Fibroblast of lung (primary cell): ENCODE measurements at regions not wholly inside any gene's neighbourhood (a gene's known extent, or its start where the extent isn't known, plus 50 kb on each side); places are given as distances from the start of the nearest gene placed in this dataset.

ENCODE experiments used
- EZH2 ChIP-seq: IDR thresholded peaks from 2 replicates; pipeline ENCODE4 v1.5.1; 2012; ENCODE audit warnings: low read length, control low read depth, mild to moderate bottlenecking; ENCODE audit errors: missing control alignments
- TF ChIP-seq, protein P1 (sequence below), 2 donors: IDR thresholded peaks in 1 of 2; conservative IDR thresholded peaks in 1 of 2; 1 replicate in 1 of 2; 2 replicates in 1 of 2; pipeline ENCODE4 v1.5.1; 2011 to 2012; ENCODE audit warnings: low read length in 2 of 2, control low read depth in 1 of 2, inconsistent platforms in 1 of 2, low read depth in 1 of 2, mild to moderate bottlenecking in 1 of 2

DNA sequence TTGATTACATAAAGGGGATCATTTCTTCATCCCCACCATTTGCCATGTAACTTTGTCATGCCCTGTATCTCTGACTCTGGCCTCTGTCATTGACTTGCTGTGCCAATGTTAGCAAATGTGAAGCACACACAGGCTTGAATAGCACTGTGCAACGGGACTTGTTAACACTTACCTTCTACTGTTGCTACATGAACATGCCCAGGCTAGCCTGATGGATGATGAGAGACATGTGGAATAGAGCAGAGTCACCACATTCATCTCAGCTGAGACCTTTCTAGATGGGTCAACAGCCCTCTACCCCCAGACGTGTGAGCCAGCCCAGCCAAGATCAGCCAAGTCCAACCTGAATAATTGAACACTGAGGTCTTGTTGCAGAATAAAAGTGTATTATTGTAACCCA, 162.1 kb upstream of the SALL1 start:
- TF ChIP-seq, protein P1, sequence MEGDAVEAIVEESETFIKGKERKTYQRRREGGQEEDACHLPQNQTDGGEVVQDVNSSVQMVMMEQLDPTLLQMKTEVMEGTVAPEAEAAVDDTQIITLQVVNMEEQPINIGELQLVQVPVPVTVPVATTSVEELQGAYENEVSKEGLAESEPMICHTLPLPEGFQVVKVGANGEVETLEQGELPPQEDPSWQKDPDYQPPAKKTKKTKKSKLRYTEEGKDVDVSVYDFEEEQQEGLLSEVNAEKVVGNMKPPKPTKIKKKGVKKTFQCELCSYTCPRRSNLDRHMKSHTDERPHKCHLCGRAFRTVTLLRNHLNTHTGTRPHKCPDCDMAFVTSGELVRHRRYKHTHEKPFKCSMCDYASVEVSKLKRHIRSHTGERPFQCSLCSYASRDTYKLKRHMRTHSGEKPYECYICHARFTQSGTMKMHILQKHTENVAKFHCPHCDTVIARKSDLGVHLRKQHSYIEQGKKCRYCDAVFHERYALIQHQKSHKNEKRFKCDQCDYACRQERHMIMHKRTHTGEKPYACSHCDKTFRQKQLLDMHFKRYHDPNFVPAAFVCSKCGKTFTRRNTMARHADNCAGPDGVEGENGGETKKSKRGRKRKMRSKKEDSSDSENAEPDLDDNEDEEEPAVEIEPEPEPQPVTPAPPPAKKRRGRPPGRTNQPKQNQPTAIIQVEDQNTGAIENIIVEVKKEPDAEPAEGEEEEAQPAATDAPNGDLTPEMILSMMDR (conservative IDR thresholded peaks at IDR 0.05 in 1 of 2, IDR thresholded peaks at IDR 0.05 in 1 of 2; ENCODE audit: low read depth in 1 of 2, low read length in 2 of 2): no peak
- no peak for TF ChIP-seq EZH2
